HepG2 (cell line): ENCODE measurements at regions not wholly inside any gene's neighbourhood (a gene's known extent, or its start where the extent isn't known, plus 50 kb on each side); places are given as distances from the start of the nearest gene placed in this dataset.

Source experiments
- ARID2 ChIP-seq: sonication (generic); formaldehyde crosslinking; IDR thresholded peaks from 2 replicates; pipeline ENCODE4 v1.8.1; 2022; ENCODE audit warnings: mild to moderate bottlenecking, missing genetic modification reagents, borderline replicate concordance
- ARNTL ChIP-seq: sonication (generic); formaldehyde crosslinking; IDR thresholded peaks from 2 replicates; pipeline ENCODE4 v1.4.0; 2020; ENCODE audit warnings: mild to moderate bottlenecking, missing genetic modification reagents
- ATF4 ChIP-seq, 2 experiments: fragments of 450-650 bp in 1 of 2; sonication (generic) in 1 of 2; formaldehyde crosslinking; IDR thresholded peaks; 2 replicates each; pipeline versions ENCODE4 v1.5.0 to v1.8.0; 2020 to 2022; ENCODE audit warnings: mild to moderate bottlenecking in 1 of 2, missing genetic modification reagents in 1 of 2
- FOSL2 ChIP-seq: sonication (generic); formaldehyde crosslinking; IDR thresholded peaks from 2 replicates; pipeline ENCODE4 v1.4.0; 2020; ENCODE audit warnings: missing genetic modification reagents
- GTF3A ChIP-seq: sonication (generic); formaldehyde crosslinking; conservative IDR thresholded peaks from 2 replicates; pipeline ENCODE4 v1.4.0; 2020; ENCODE audit warnings: mild to moderate bottlenecking, missing genetic modification reagents
- IKZF4 ChIP-seq: sonication (generic); formaldehyde crosslinking; IDR thresholded peaks from 2 replicates; pipeline ENCODE4 v1.5.1; 2020; ENCODE audit warnings: borderline replicate concordance, mild to moderate bottlenecking, low read depth, missing genetic modification reagents; ENCODE audit errors: not compliant biosample characterization
- THAP11 ChIP-seq: IDR thresholded peaks from 2 replicates; pipeline ENCODE4 v1.6.1; 2016; ENCODE audit warnings: missing biosample characterization, missing genetic modification reagents
- ZNF672 ChIP-seq: sonication (generic); formaldehyde crosslinking; IDR thresholded peaks from 2 replicates; pipeline ENCODE4 v1.8.1; 2022; ENCODE audit warnings: missing genetic modification reagents
- ZNF761 ChIP-seq: sonication (generic); formaldehyde crosslinking; conservative IDR thresholded peaks from 2 replicates; pipeline ENCODE4 v1.4.0; 2020; ENCODE audit warnings: mild to moderate bottlenecking, missing genetic modification reagents
- ZNF773 ChIP-seq: sonication (generic); formaldehyde crosslinking; IDR thresholded peaks from 2 replicates; pipeline ENCODE4 v1.4.0; 2020; ENCODE audit warnings: missing genetic modification reagents, borderline replicate concordance
- ZNF891 ChIP-seq: sonication (generic); formaldehyde crosslinking; IDR thresholded peaks from 2 replicates; pipeline ENCODE4 v1.5.0; 2020; ENCODE audit warnings: mild to moderate bottlenecking, missing genetic modification reagents
- TF ChIP-seq, protein P1 (sequence below): IDR thresholded peaks from 2 replicates; pipeline ENCODE4 v1.6.1; 2016; ENCODE audit warnings: low read depth, missing genetic modification reagents, missing compliant biosample characterization
- TF ChIP-seq, protein P2 (sequence below): sonication (generic); formaldehyde crosslinking; IDR thresholded peaks from 2 replicates; pipeline ENCODE4 v1.8.1; 2023; ENCODE audit warnings: mild to moderate bottlenecking, moderate library complexity, missing genetic modification reagents
- TF ChIP-seq, protein P3 (sequence below): sonication (generic); formaldehyde crosslinking; IDR thresholded peaks from 2 replicates; pipeline ENCODE4 v1.4.0; 2020; ENCODE audit warnings: missing genetic modification reagents, borderline replicate concordance
- TF ChIP-seq, protein P4 (sequence below): IDR thresholded peaks from 2 replicates; pipeline ENCODE4 v1.4.0; 2020; ENCODE audit warnings: mild to moderate bottlenecking, missing genetic modification reagents

DNA sequence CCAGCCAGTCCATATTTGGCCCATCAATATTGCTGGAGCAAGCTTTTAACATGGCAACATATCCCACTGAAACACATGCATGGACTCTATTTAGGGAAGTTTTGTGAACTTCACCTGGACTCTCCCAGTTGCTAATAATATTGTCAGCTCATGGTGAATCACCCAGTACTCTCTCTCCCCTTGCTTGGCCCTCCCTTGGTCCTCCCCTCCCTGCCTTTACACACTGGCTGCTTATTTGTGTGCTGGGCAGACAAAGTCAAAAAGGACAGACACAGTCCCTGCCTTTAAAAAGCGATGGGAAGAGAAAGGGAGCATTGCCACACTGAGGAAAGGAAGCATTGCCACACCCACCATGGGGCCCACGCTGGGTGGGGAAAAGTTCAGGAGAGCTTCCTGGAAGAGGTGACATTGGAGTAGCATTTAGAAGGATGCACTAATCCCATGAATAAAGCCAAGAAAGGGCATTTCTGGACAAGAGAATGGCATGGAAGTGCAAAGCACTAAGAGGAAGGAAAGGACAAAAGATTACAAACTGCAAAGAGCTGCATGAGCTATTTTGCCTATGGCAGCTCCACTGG is 143.4 kb upstream of the EXOC2 start (continued):
- TF ChIP-seq FOSL2 (CRISPR knock-in tag) (peak; percentile 73), GTF3A (CRISPR knock-in tag) (no peak), ARID2 (CRISPR knock-in tag) (no peak), THAP11 (CRISPR knock-in tag) (0 out of 2 replicates have a peak, but pooled peaks have one; percentile 13), IKZF4 (CRISPR knock-in tag) (no peak), ARNTL (CRISPR knock-in tag) (no peak), ATF4 (CRISPR knock-in tag; IDR thresholded peaks at IDR 0.05) (peak in 1 of 2 experiments; percentile 37; a peak in 1 of 4 replicates), ZNF891 (CRISPR knock-in tag) (no peak), ZNF672 (CRISPR knock-in tag) (no peak), ZNF761 (CRISPR knock-in tag) (no peak), ZNF773 (CRISPR knock-in tag) (no peak)
- TF ChIP-seq, protein P1, sequence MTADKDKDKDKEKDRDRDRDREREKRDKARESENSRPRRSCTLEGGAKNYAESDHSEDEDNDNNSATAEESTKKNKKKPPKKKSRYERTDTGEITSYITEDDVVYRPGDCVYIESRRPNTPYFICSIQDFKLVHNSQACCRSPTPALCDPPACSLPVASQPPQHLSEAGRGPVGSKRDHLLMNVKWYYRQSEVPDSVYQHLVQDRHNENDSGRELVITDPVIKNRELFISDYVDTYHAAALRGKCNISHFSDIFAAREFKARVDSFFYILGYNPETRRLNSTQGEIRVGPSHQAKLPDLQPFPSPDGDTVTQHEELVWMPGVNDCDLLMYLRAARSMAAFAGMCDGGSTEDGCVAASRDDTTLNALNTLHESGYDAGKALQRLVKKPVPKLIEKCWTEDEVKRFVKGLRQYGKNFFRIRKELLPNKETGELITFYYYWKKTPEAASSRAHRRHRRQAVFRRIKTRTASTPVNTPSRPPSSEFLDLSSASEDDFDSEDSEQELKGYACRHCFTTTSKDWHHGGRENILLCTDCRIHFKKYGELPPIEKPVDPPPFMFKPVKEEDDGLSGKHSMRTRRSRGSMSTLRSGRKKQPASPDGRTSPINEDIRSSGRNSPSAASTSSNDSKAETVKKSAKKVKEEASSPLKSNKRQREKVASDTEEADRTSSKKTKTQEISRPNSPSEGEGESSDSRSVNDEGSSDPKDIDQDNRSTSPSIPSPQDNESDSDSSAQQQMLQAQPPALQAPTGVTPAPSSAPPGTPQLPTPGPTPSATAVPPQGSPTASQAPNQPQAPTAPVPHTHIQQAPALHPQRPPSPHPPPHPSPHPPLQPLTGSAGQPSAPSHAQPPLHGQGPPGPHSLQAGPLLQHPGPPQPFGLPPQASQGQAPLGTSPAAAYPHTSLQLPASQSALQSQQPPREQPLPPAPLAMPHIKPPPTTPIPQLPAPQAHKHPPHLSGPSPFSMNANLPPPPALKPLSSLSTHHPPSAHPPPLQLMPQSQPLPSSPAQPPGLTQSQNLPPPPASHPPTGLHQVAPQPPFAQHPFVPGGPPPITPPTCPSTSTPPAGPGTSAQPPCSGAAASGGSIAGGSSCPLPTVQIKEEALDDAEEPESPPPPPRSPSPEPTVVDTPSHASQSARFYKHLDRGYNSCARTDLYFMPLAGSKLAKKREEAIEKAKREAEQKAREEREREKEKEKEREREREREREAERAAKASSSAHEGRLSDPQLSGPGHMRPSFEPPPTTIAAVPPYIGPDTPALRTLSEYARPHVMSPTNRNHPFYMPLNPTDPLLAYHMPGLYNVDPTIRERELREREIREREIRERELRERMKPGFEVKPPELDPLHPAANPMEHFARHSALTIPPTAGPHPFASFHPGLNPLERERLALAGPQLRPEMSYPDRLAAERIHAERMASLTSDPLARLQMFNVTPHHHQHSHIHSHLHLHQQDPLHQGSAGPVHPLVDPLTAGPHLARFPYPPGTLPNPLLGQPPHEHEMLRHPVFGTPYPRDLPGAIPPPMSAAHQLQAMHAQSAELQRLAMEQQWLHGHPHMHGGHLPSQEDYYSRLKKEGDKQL (CRISPR knock-in tag) = no peak
- TF ChIP-seq, protein P2, sequence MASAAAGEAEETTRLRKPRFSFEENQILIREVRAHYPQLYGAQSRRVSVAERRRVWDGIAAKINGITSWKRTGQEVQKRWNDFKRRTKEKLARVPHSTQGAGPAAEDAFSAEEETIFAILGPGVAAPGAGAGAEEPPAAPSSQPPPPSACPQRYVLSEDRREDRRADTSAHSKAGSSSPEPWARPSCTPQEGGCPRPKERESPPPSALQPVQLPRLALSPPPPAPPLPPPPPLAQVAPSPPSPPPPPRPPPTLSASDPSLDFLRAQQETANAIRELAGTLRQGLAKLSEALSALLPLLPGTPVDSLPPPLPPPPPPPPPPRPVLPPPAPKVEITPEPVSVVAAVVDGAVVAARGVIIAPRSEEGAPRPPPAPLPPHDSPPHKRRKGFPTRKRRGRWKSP (CRISPR knock-in tag) = no peak
- TF ChIP-seq, protein P3, sequence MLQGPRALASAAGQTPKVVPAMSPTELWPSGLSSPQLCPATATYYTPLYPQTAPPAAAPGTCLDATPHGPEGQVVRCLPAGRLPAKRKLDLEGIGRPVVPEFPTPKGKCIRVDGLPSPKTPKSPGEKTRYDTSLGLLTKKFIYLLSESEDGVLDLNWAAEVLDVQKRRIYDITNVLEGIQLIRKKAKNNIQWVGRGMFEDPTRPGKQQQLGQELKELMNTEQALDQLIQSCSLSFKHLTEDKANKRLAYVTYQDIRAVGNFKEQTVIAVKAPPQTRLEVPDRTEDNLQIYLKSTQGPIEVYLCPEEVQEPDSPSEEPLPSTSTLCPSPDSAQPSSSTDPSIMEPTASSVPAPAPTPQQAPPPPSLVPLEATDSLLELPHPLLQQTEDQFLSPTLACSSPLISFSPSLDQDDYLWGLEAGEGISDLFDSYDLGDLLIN (CRISPR knock-in tag) = no peak
- TF ChIP-seq, protein P4, sequence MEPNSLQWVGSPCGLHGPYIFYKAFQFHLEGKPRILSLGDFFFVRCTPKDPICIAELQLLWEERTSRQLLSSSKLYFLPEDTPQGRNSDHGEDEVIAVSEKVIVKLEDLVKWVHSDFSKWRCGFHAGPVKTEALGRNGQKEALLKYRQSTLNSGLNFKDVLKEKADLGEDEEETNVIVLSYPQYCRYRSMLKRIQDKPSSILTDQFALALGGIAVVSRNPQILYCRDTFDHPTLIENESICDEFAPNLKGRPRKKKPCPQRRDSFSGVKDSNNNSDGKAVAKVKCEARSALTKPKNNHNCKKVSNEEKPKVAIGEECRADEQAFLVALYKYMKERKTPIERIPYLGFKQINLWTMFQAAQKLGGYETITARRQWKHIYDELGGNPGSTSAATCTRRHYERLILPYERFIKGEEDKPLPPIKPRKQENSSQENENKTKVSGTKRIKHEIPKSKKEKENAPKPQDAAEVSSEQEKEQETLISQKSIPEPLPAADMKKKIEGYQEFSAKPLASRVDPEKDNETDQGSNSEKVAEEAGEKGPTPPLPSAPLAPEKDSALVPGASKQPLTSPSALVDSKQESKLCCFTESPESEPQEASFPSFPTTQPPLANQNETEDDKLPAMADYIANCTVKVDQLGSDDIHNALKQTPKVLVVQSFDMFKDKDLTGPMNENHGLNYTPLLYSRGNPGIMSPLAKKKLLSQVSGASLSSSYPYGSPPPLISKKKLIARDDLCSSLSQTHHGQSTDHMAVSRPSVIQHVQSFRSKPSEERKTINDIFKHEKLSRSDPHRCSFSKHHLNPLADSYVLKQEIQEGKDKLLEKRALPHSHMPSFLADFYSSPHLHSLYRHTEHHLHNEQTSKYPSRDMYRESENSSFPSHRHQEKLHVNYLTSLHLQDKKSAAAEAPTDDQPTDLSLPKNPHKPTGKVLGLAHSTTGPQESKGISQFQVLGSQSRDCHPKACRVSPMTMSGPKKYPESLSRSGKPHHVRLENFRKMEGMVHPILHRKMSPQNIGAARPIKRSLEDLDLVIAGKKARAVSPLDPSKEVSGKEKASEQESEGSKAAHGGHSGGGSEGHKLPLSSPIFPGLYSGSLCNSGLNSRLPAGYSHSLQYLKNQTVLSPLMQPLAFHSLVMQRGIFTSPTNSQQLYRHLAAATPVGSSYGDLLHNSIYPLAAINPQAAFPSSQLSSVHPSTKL (CRISPR knock-in tag) = no peak
